ENCODE measurements at regions not wholly inside any gene's neighbourhood (a gene's known extent, or its start where the extent isn't known, plus 50 kb on each side); places are given as distances from the start of the nearest gene placed in this dataset.

DNA sequence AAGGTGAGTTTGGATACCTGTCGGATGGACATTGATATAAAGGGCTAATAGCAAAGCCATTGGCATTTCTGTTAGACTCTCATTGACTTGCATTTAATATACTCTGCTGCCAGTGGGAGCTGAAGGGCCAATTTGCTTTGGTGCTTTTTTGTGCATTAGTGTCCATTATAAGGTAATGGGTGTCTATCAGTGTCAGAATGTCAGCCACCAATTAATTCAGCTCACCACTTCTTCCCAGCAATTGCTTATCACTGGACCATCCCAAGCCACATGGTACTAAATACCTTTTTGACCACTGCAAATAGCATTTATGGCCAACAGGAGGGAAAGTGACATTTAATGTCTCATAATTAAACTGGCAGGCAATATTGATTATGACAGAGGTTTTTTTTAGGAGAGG, 317.8 kb downstream of the TEX29 start:
- no peak overlapping the region for H3K4me3 ChIP-seq (ENCODE audit: low read length)
- DNase-seq (ENCODE audit: low read depth, low spot score), result no peak

DNA sequence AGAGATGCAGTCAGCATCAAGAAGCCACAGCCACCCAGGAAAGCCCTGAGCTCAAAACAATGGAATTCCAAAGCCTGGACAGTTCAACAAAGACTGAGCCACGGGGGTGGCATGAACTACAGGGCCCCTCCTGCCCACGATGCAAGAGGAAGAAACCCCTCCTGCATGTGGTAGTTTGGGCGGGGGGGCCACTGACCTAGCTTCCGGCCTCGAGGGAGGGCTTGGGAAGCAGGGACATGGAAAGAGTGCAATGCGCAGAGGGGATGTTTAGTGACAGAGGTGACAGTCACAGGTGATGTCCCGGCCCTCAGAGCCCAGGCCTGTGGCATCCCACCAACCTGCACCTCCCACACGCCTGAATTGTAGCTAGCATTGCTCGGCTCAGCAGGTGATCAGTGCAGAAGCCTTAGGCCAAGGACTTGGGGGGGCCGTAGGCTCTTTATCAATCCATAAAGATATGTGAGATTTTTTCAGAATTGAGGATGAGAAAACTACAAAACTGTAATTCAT, 318.8 kb downstream of the TEX29 start:
- no peak for DNase-seq (ENCODE audit: low read depth, low spot score)
- no peak overlapping the region for H3K4me3 ChIP-seq (ENCODE audit: low read length)

DNA sequence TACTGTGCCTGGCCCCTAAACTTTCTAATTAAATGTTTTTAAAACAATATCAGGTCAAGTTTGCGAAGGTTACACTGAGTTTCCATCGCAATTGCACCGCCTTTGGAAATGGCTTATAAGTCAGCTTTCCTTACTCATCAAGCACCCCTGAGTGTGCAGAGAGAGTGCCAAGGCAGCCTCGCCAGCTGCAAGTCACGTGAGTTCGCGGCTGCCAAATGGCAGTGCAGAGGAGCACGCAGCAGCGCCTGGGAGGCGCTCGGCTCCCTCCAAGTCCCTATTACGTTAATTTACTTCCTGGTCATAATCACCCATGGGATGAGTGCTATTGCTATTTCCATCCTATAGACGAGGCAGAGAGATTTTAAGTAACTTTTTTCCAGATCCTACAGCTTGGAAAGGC, 319.6 kb downstream of the TEX29 start:
- DNase-seq (ENCODE audit: low read depth, low spot score), result no peak
- H3K4me3 ChIP-seq (ENCODE audit: low read length), result no peak overlapping the region

DNA sequence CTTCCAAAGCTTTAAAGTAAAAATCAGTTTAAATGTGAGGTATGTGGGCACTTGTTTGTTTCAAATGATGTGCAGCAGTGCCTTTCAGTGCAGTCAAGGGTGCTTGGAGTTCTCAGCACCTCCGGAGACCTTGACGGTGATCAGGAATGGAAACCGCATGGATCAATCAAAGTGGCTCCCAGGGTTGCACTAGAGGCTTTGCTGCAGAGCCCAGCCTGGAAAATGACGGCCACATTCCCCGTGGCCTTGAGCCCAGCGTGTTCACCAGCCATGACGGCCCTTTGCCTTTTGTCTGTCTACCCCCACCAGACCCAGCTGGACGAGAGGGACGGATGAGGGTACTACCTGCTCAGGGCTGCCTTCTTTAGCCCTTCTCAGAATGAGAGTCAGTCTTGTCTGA, 320.0 kb downstream of the TEX29 start:
- no peak overlapping the region for H3K4me3 ChIP-seq (ENCODE audit: low read length)
- no peak for DNase-seq (ENCODE audit: low read depth, low spot score)

DNA sequence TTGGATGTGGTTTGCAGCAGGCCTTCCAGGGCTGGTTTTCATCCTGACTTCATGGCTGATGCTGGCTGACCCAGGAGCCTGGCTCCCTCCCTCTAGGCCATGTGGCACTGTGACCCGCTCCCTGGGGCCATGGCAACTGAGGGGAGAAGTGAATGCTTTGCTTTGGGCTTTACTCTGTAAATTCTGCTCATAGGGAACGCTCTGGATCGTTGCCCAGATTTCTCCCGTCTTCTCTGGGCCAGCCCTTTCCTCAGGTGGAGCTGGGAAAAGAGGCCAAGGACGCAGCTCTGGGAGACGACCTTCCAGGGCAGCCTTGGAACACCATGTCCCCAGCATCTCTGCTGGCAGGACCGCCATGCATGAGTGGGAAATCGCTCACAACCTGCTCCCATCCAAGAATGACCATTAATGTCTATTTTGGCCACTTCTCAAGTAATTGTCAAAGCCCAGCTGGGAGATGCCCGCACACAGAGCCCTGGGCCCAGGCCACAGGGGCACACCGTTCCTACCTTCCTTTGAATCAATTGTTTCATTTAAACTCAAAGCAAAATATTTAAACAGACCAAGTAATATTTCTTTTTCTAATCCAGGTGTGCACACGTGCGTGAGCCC, 321.8 kb downstream of the TEX29 start:
- DNase-seq (ENCODE audit: low read depth, low spot score), result no peak
- H3K4me3 ChIP-seq (ENCODE audit: low read length), result no peak overlapping the region

DNA sequence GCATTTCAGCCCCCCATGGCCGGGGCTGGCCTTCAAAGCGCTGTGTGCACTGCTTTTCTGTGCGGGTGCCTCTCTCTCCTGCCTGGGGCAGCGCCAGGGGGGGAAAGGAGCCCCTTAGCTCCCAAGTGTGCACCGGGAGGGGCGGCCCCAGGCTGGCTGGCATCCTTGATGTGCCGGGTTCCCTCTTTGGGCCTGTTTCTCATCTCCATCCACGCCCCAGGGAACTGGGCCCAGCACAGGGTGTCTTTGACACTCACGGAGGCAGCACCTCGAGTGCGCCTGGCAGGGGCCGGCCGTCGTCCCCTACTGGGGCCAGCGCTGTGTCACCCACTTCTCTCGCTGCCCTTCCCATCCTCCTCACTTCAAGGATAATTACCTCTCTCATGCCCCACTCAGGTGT, 324.3 kb downstream of the TEX29 start:
- DNase-seq (ENCODE audit: low read depth, low spot score), result no peak
- H3K4me3 ChIP-seq (ENCODE audit: low read length), result no peak overlapping the region

DNA sequence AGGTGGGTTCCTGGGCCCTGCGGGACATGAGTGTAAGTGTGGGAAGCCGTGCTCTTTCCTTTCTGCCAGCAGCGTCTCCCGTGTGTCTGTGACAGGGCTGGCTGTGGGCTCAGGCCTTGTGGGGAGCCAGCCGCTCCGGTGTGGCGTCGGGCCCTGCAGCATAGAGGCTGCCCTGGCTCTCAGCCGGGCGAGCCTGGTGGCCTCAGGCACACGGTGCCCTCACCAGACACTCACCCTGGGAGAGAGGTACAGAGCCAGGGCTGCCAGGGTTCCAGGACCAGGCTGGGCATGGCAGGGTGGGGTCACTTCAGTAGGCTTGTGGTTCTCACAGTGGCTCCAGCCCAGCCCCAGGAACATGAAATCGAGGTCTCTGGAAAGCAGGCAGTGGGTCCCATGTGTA, 324.8 kb downstream of the TEX29 start:
- no peak for DNase-seq (ENCODE audit: low read depth, low spot score)
- H3K4me3 ChIP-seq (ENCODE audit: low read length), result no peak overlapping the region

DNA sequence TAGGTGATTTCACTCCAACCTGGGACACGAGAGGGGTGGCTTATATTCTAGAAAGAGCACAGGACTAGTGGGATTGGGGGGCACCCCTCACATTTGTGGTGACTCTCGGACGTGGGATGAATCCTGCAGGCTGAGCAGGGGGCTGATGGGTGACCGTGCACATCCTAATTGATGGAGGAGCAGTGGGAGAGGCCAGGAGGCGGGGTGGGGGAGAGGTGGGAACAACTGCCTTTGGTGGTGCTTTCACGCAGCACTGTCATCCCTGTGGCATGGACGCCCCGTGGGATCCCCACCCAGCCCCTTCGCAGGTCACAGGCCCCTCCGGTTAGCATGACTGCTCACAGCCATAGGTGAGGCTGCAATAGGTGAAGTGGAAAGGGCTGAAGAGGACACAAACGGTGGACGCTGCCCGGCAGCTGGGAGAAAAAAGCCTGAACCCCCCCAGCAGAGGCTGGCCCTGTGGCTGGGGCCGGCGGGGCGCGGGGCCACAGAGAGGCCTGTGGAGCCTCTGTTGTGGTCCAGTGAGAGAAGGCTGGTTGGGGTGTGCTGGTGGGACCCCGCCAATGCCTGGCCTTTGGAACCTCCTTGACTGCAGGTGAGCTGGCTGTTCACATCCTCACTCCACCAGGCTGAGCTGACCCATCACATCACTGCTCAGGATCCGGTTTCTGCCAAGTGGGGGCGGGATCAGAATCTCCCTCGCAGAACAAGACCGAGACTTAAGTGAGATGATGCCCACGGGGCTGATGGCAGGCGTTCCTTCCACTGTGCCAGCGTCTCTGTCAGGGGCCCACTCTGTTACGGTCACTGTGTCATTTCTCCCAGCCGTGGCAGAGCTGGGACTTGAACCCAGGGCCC, 325.4 kb downstream of the TEX29 start:
- no peak for DNase-seq (ENCODE audit: low read depth, low spot score)

DNA sequence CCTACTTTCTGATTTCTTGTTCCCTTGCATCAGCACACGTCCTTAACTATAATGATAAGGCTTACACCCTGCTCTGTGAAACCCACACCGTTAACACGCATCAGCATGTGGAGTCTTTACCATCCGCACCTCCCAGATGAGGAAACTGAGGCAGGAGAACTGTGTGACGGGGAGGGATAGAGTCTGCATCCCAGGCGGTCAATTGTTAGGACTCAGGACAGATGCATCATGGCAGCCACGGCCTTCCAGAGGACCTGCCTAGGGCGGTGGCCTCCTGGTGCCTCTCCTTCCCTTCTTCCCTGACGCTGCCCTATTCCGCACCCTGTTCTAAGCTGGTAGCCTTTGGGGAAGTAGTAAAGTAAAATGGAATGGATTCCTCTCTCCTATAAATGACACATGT, 326.0 kb downstream of the TEX29 start:
- DNase-seq (ENCODE audit: low read depth, low spot score), result no peak
- no peak overlapping the region for H3K4me3 ChIP-seq (ENCODE audit: low read length)

More for the DNA sequence above, 325.4 kb downstream of the TEX29 start:
- no peak overlapping the region for H3K4me3 ChIP-seq (ENCODE audit: low read length)

DNA sequence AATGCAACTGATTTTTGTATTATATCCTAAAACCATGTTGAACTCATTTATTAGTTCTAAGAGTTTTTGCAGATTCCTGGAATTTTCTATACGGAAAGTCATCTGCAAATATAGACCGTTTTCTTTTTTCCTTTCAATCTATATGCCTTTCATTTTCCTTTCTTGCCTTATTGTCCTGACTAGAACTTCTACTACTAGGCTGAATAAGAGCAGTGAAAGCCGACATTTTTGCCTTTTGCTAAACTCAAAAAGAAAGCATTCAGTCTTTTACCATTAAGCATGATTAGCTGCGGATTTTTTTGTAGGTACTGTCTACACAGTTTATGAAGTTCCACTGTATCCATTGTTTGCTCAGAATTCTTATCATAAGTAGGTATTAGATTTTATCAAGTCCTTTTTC, 328.4 kb downstream of the TEX29 start:
- DNase-seq (ENCODE audit: low read depth, low spot score), result no peak

DNA sequence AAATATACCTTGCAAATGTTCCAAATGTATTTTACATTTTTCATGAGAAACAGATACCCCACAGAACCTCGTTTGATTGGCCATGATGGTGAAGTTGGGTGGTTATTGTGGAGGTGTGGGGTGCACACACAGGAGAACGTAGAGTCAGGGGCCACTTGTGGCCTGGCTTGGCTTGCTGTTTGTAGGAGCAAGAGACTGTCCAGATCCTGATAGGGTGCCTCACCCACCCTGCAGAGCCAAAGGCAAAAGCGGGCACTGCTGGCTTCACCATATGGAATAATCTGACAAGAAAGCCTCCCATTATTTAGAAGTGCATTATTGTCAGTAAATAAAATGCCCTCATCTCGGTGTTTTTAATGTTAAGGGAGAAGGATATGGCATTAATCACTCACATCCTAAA, 330.2 kb downstream of the TEX29 start:
- H3K4me3 ChIP-seq (ENCODE audit: low read length), result no peak overlapping the region
- DNase-seq (ENCODE audit: low read depth, low spot score), result no peak

More for the DNA sequence above, 328.4 kb downstream of the TEX29 start:
- H3K4me3 ChIP-seq (ENCODE audit: low read length), result no peak overlapping the region

DNA sequence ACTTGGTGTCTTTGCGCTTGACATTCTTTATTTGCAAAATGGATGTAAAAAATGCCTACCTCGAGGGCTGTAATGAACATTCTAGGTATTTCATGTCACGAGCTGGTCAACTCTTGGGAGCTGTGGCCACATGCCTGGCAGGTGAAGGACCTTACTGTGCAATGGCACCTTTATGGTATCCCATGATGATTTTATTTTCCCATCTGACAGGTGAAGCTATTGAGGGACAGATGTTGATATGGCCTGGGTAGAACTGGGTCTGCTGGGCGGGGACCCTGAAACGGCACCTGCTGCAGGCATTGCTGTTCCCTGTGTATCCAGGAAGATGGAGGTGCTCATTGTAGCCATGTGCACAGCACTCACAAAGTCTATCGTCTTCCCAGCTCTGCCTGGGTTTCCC, 332.2 kb downstream of the TEX29 start:
- no peak overlapping the region for H3K4me3 ChIP-seq (ENCODE audit: low read length)
- DNase-seq (ENCODE audit: low read depth, low spot score), result no peak

DNA sequence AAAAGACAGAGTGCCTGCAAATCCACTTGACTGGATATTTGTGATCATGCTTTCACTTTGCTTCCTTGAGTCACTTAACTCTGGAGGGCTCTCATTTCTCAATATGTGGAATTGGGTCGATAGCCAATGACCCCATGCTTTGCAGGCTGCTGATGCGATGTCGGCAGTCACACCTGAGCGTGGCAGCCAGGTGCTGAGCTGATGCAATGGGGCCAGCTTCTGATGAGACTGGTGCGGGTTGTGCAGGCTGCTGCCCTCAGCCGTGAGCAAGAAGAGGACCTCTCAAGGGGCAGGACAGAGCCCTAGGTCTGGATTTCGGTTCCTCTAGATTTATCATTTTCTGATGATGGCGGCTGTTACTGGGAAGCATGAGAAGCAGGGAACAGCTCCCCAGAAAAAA, 334.1 kb downstream of the TEX29 start:
- no peak overlapping the region for H3K4me3 ChIP-seq (ENCODE audit: low read length)
- DNase-seq (ENCODE audit: low read depth, low spot score), result no peak

DNA sequence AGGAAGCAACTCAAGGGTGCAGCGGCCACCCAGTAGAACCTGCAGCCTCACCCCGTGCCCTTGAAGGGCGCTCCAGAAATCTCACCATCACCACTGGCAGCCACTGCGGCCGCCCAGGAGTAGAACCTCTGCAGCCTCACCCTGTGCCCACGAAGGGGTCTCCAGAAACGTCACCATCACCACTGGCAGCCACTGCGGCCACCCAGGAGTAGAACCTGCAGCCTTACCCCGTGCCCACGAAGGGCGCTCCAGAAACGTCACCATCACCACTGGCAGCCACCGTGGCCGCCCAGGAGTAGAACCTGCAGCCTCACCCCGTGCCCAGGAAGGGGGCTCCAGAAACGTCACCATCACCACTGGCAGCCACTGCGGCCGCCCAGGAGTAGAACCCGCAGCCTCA, 336.0 kb downstream of the TEX29 start:
- no peak for DNase-seq (ENCODE audit: low read depth, low spot score)
- H3K4me3 ChIP-seq (ENCODE audit: low read length), result no peak overlapping the region

DNA sequence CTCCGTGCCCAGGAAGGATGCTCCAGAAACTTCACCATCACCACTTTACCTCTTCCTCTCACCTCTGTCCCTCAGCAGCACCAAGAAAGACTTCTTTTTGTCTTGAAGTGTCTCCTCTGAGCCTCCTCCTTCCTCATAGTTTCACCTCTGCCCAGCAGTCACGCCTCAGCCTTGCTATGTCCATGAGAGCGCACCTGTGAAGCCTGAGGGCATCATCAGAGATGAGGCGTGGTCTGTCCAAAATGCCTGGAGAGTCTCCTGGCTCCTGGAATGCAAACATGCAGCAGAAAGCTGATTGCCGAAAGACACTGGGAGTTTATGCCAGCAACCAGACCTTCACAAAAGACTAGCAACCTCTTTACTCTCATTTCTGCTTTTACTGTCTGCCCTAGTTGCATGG, 336.6 kb downstream of the TEX29 start:
- no peak overlapping the region for H3K4me3 ChIP-seq (ENCODE audit: low read length)
- no peak for DNase-seq (ENCODE audit: low read depth, low spot score)

DNA sequence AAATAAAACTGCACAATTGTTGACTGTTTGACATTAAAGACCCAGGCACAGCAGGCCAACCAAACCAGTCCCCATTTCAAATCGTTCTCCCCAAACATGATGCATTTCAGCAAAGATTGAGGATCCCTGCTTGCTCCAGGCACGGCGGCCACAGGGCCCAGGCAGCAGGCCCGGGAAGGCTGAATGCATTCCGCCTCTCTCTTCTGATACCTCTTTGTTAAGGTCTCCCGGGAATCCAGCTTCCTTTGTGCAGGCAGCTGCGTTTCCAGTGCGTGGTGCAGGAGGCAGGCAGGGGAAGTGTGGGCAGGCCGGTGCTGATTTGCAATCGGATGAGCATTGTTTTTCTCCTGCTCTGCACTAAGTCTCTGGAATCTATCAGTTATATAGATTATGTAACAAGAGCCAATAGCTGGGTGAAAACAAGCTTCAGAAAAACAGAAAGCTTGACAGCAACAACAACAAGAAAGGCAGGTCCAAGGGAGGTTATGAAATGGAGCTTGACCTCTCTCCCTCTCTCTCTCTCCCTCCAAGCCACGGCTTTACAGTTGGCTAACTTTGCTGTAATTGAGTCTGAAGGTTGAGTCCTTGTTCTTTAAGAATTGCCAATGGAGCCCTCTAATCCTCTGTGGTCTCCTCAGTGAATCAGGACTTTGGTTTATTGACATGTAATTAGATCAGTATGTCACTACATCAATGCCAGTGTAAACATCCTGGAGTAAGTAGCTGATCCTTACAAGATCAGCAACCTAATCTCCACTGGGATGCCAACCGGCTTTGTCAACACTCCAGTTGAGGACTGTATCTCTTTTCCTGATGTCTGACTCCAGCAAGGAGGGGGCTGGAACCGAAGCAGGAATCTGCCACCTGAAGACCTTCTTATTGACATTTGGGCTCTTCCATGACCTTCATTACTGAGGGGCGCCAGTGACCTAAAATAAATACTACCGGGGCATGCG, 338.0 kb downstream of the TEX29 start:
- H3K4me3 ChIP-seq (ENCODE audit: low read length), result no peak overlapping the region
- no peak for DNase-seq (ENCODE audit: low read depth, low spot score)

DNA sequence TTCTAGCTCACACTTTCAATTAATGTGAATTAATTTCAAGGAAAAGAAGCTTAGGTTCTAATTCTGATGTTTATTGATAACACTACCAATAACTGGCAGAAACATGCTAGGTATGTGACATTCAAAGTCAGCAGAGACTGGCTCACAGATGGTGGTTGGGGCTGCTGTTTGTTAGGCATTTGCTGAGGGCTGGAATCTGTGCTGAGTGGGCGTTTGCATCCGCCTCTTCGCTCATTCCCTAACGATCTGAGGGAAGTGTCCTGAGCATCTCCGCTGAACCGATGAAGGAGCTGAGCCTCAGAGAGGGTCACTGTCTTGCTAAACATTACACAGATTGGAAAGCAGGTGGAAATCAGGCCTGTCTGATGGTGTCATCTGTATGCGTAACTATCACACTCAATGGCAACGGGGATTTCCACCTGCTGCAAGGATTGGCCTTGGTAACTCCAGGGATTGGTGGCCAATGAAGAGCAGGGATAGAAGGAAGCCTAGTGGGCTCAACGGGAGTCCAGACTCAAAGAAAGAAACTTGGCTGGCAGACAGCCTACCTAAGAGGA, 338.9 kb downstream of the TEX29 start:
- no peak overlapping the region for H3K4me3 ChIP-seq (ENCODE audit: low read length)
- no peak for DNase-seq (ENCODE audit: low read depth, low spot score)

DNA sequence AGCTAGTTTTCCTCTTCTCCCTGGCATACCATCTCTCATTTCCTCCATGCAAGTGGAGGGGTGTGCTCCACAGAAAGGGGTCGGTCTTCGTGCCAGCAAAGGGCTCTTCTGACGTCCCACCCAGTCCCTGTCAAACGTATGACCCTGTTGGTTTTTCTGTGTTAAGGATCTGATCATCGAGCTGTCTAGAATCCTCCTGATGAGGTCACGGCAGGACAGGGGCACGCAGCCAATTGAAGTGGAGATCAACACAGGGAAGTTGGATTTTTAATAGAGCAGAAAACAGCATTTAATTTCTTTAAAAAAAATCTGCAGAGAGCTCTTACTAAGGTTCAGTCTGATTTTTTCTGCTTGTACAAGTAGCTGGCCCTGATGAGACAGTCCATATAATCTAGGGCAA, 339.4 kb downstream of the TEX29 start:
- H3K4me3 ChIP-seq (ENCODE audit: low read length), result no peak overlapping the region
- DNase-seq (ENCODE audit: low read depth, low spot score), result no peak

DNA sequence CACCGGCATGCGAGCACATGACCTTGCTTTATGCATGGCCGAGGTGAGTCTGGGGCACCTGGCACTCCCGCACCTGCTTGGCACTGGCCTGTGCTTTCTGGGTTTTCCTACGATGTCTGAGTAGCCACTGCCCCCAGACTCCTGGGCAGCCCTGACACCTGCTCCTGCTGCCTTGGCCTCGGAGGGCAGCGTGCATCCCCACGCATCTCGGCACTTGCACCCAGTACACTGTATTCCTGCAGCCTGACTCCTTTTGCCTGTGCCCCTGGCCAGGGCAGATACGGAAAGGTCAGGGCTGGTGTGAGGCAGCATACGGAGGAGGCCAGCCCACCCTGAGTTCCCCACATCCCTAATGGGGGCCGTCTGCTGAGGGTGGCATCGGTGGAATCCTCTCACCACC, 340.6 kb downstream of the TEX29 start:
- no peak overlapping the region for H3K4me3 ChIP-seq (ENCODE audit: low read length)
- no peak for DNase-seq (ENCODE audit: low read depth, low spot score)
